Dendritic cell treated with granulocyte-macrophage colony-stimulating factor and Interleukin-4, amounts not matched to agents 40 ng/mL and 50 ng/mL, for 4 days (primary cell): ENCODE measurements at regions not wholly inside any gene's neighbourhood (a gene's known extent, or its start where the extent isn't known, plus 50 kb on each side); places are given as distances from the start of the nearest gene placed in this dataset.

Source experiments
- H3K27ac Mint-ChIP-seq: one replicate; pipeline ENCODE4 v1.8.0; 2022; ENCODE audit warnings: mild to moderate bottlenecking, mixed read lengths
- H3K27me3 Mint-ChIP-seq: one replicate; pipeline ENCODE4 v1.8.0; 2022; ENCODE audit warnings: mild to moderate bottlenecking, mixed read lengths
- H3K36me3 Mint-ChIP-seq: one replicate; pipeline ENCODE4 v1.8.0; 2022; ENCODE audit warnings: low read depth, mixed read lengths
- H3K4me1 Mint-ChIP-seq: one replicate; pipeline ENCODE4 v1.8.0; 2022; ENCODE audit warnings: low read depth, mixed read lengths
- H3K4me3 Mint-ChIP-seq: one replicate; pipeline ENCODE4 v1.8.0; 2022; ENCODE audit warnings: mild to moderate bottlenecking, moderate library complexity, mixed read lengths
- H3K9me3 Mint-ChIP-seq: one replicate; pipeline ENCODE4 v1.8.0; 2022; ENCODE audit warnings: mixed read lengths
- intact Hi-C: fragments of 100-400 bp; cut with micrococcal nuclease; formaldehyde crosslinking; loops from one replicate; pipeline ENCODE4 v1.15.0; 2022

GRCh38 chr12:41940571-41940970 is 204.1 kb downstream of the GXYLT1 start:
- Mint-ChIP-seq H3K27ac (no peak overlapping the region), H3K4me3 (no peak overlapping the region), H3K4me1 (no peaks in the 10 kb centered on the region), H3K36me3 (no peaks in the 10 kb centered on the region), H3K9me3 (peaks cover 9% of the 10 kb centered on the region), H3K27me3 (peaks cover 2% of the 10 kb centered on the region)
- intact Hi-C loops = no loop called here

GRCh38 chr12:41936333-41936732 is 208.3 kb downstream of the GXYLT1 start:
- peaks cover 13% of the 10 kb centered on the region for H3K27me3 Mint-ChIP-seq
- peaks cover 22% of the 10 kb centered on the region for H3K4me1 Mint-ChIP-seq
- no peak overlapping the region for H3K27ac Mint-ChIP-seq
- H3K36me3 Mint-ChIP-seq = no peaks in the 10 kb centered on the region
- intact Hi-C loops = loop anchor here (10.0 kb wide), 1 partner anchor 158 kb away; no protein-coding TSS in a partner anchor
- H3K9me3 Mint-ChIP-seq = no peaks in the 10 kb centered on the region
- no peak overlapping the region for H3K4me3 Mint-ChIP-seq

GRCh38 chr12:41935911-41936310 is 208.8 kb downstream of the GXYLT1 start:
- Mint-ChIP-seq H3K36me3 (no peaks in the 10 kb centered on the region), H3K4me1 (peaks cover 23% of the 10 kb centered on the region), H3K4me3 (no peak overlapping the region), H3K9me3 (no peaks in the 10 kb centered on the region), H3K27me3 (peaks cover 13% of the 10 kb centered on the region), H3K27ac (no peak overlapping the region)
- intact Hi-C loops = loop anchor here (10.0 kb wide), 1 partner anchor 159 kb away; no protein-coding TSS in a partner anchor

GRCh38 chr12:41932470-41932991 is 212.1 kb downstream of the GXYLT1 start:
- intact Hi-C loops = loop anchor here (10.0 kb wide), 1 partner anchor 162 kb away; no protein-coding TSS in a partner anchor
- Mint-ChIP-seq H3K27ac (peak overlapping the region; percentile 47), H3K9me3 (no peaks in the 10 kb centered on the region), H3K4me1 (peaks cover 28% of the 10 kb centered on the region), H3K36me3 (no peaks in the 10 kb centered on the region), H3K4me3 (peak overlapping the region; percentile 73), H3K27me3 (peaks cover 13% of the 10 kb centered on the region)

GRCh38 chr12:41930866-41931437 is 213.7 kb downstream of the GXYLT1 start:
- intact Hi-C loops = loop anchor here (10.0 kb wide), 1 partner anchor 164 kb away; no protein-coding TSS in a partner anchor
- H3K4me3 Mint-ChIP-seq = peak overlapping the region; percentile 73
- no peak overlapping the region for H3K27ac Mint-ChIP-seq
- no peaks in the 10 kb centered on the region for H3K36me3 Mint-ChIP-seq
- peaks cover 12% of the 10 kb centered on the region for H3K27me3 Mint-ChIP-seq
- peaks cover 28% of the 10 kb centered on the region for H3K4me1 Mint-ChIP-seq
- H3K9me3 Mint-ChIP-seq = no peaks in the 10 kb centered on the region

GRCh38 chr12:41924111-41924510 is 220.6 kb downstream of the GXYLT1 start:
- Mint-ChIP-seq H3K4me3 (no peak overlapping the region), H3K4me1 (peaks cover 5% of the 10 kb centered on the region), H3K27ac (no peak overlapping the region), H3K9me3 (no peaks in the 10 kb centered on the region), H3K36me3 (no peaks in the 10 kb centered on the region), H3K27me3 (peaks cover 1% of the 10 kb centered on the region)
- intact Hi-C loops = no loop called here

GRCh38 chr12:41923351-41923750 is 221.3 kb downstream of the GXYLT1 start:
- no peaks in the 10 kb centered on the region for H3K36me3 Mint-ChIP-seq
- no peak overlapping the region for H3K27ac Mint-ChIP-seq

GRCh38 chr12:41920355-41920754 is 224.3 kb downstream of the GXYLT1 start:
- H3K36me3 Mint-ChIP-seq = no peaks in the 10 kb centered on the region

More at GRCh38 chr12:41923351-41923750, 221.3 kb downstream of the GXYLT1 start:
- peaks cover 5% of the 10 kb centered on the region for H3K4me1 Mint-ChIP-seq
- H3K4me3 Mint-ChIP-seq = no peak overlapping the region
- H3K9me3 Mint-ChIP-seq = no peaks in the 10 kb centered on the region
- intact Hi-C loops = no loop called here
- H3K27me3 Mint-ChIP-seq = peaks cover 1% of the 10 kb centered on the region

GRCh38 chr12:41919526-41920261 is 225.0 kb downstream of the GXYLT1 start:
- no peak overlapping the region for H3K4me3 Mint-ChIP-seq
- H3K27ac Mint-ChIP-seq = no peak overlapping the region
- H3K27me3 Mint-ChIP-seq = peaks cover 2% of the 10 kb centered on the region
- peaks cover 6% of the 10 kb centered on the region for H3K4me1 Mint-ChIP-seq
- no peaks in the 10 kb centered on the region for H3K36me3 Mint-ChIP-seq
- intact Hi-C loops = no loop called here
- peaks cover 2% of the 10 kb centered on the region for H3K9me3 Mint-ChIP-seq

More at GRCh38 chr12:41920355-41920754, 224.3 kb downstream of the GXYLT1 start:
- H3K27ac Mint-ChIP-seq = no peak overlapping the region
- peaks cover 2% of the 10 kb centered on the region for H3K27me3 Mint-ChIP-seq
- H3K9me3 Mint-ChIP-seq = no peaks in the 10 kb centered on the region
- intact Hi-C loops = no loop called here
- H3K4me3 Mint-ChIP-seq = no peak overlapping the region
- peaks cover 6% of the 10 kb centered on the region for H3K4me1 Mint-ChIP-seq

GRCh38 chr12:41919048-41919447 is 225.6 kb downstream of the GXYLT1 start:
- peaks cover 9% of the 10 kb centered on the region for H3K9me3 Mint-ChIP-seq
- no peak overlapping the region for H3K4me3 Mint-ChIP-seq
- intact Hi-C loops = no loop called here
- H3K36me3 Mint-ChIP-seq = no peaks in the 10 kb centered on the region
- no peak overlapping the region for H3K27ac Mint-ChIP-seq
- peaks cover 6% of the 10 kb centered on the region for H3K4me1 Mint-ChIP-seq
- peaks cover 2% of the 10 kb centered on the region for H3K27me3 Mint-ChIP-seq

GRCh38 chr12:41917938-41918341 is 226.7 kb downstream of the GXYLT1 start:
- Mint-ChIP-seq H3K4me1 (peaks cover 6% of the 10 kb centered on the region), H3K4me3 (no peak overlapping the region), H3K36me3 (no peaks in the 10 kb centered on the region), H3K27me3 (peaks cover 2% of the 10 kb centered on the region), H3K9me3 (peaks cover 15% of the 10 kb centered on the region), H3K27ac (no peak overlapping the region)
- intact Hi-C loops = no loop called here

- Mint-ChIP-seq H3K4me1 (peaks cover 6% of the 10 kb centered on the region), H3K27me3 (peaks cover 2% of the 10 kb centered on the region), H3K27ac (no peak overlapping the region), H3K36me3 (no peaks in the 10 kb centered on the region), H3K9me3 (peaks cover 15% of the 10 kb centered on the region), H3K4me3 (no peak overlapping the region)
- intact Hi-C loops = no loop called here
Measured at GRCh38 chr12:41917181-41917580, 227.5 kb downstream of the GXYLT1 start.

GRCh38 chr12:41910578-41911320 is 233.9 kb downstream of the GXYLT1 start:
- no peak overlapping the region for H3K4me3 Mint-ChIP-seq
- peaks cover 2% of the 10 kb centered on the region for H3K27me3 Mint-ChIP-seq
- peaks cover 12% of the 10 kb centered on the region for H3K4me1 Mint-ChIP-seq
- intact Hi-C loops = no loop called here
- no peaks in the 10 kb centered on the region for H3K36me3 Mint-ChIP-seq
- no peak overlapping the region for H3K27ac Mint-ChIP-seq
- H3K9me3 Mint-ChIP-seq = peaks cover 15% of the 10 kb centered on the region

- H3K9me3 Mint-ChIP-seq = no peaks in the 10 kb centered on the region
- no peak overlapping the region for H3K4me3 Mint-ChIP-seq
- H3K36me3 Mint-ChIP-seq = no peaks in the 10 kb centered on the region
- peaks cover 2% of the 10 kb centered on the region for H3K27me3 Mint-ChIP-seq
- intact Hi-C loops = no loop called here
- H3K27ac Mint-ChIP-seq = no peak overlapping the region
- H3K4me1 Mint-ChIP-seq = peaks cover 12% of the 10 kb centered on the region
Measured at GRCh38 chr12:41908206-41908605, 236.5 kb downstream of the GXYLT1 start.
